GM23338 (cell line): ENCODE measurements at regions not wholly inside any gene's neighbourhood (a gene's known extent, or its start where the extent isn't known, plus 50 kb on each side); places are given as distances from the start of the nearest gene placed in this dataset.

ENCODE experiments used
- ATAC-seq: fragments of 200-7000 bp; cut with Tn5 transposase; 3 replicates; pipeline ENCODE4 v1.9.1; 2020
- DNase-seq: peaks from one replicate; pipeline ENCODE4 v3.0.0-alpha.2; 2015; ENCODE audit warnings: low spot score
- H2AFZ ChIP-seq: fragments of 200-600 bp; sonication (generic); 2 replicates; pipeline ENCODE4 v1.8.0; 2016; ENCODE audit warnings: antibody characterized with exemption, mild to moderate bottlenecking, moderate library complexity
- H3F3A ChIP-seq: fragments of 200-600 bp; sonication (generic); replicated peaks from 2 replicates; pipeline ENCODE4 v1.8.0; 2017; ENCODE audit warnings: antibody characterized with exemption, mixed run types, low read depth
- H3K27ac ChIP-seq: fragments of 200-600 bp; sonication (generic); 2 replicates; pipeline ENCODE4 v1.6.1; 2016; ENCODE audit warnings: low read depth
- H3K27me3 ChIP-seq: fragments of 200-600 bp; sonication (generic); 2 replicates; pipeline ENCODE4 v1.8.0; 2016; ENCODE audit warnings: mild to moderate bottlenecking, mixed run types, moderate library complexity; ENCODE audit not compliant: insufficient read depth
- H3K36me3 ChIP-seq: fragments of 200-600 bp; sonication (generic); 2 replicates; pipeline ENCODE4 v1.8.0; 2016; ENCODE audit warnings: mild to moderate bottlenecking; ENCODE audit not compliant: insufficient read depth
- H3K4me1 ChIP-seq: fragments of 200-600 bp; sonication (generic); 2 replicates; pipeline ENCODE4 v1.8.0; 2016; ENCODE audit warnings: mild to moderate bottlenecking, moderate library complexity; ENCODE audit not compliant: insufficient read depth
- H3K4me2 ChIP-seq: fragments of 200-600 bp; sonication (generic); 2 replicates; pipeline ENCODE4 v1.7.1; 2017; ENCODE audit warnings: mixed run types
- H3K4me3 ChIP-seq: fragments of 200-600 bp; sonication (generic); 2 replicates; pipeline ENCODE4 v1.6.1; 2016; ENCODE audit warnings: mixed run types
- H3K79me2 ChIP-seq: fragments of 200-600 bp; sonication (generic); replicated peaks from 2 replicates; pipeline ENCODE4 v1.8.0; 2017; ENCODE audit warnings: mild to moderate bottlenecking; ENCODE audit not compliant: insufficient read depth
- H3K9me2 ChIP-seq: fragments of 200-600 bp; sonication (generic); 2 replicates; pipeline ENCODE4 v1.8.0; 2017; ENCODE audit not compliant: insufficient read depth
- H4K20me1 ChIP-seq: fragments of 200-600 bp; sonication (generic); replicated peaks from 2 replicates; pipeline ENCODE4 v1.8.0; 2017; ENCODE audit warnings: mild to moderate bottlenecking; ENCODE audit not compliant: insufficient read depth
- H3K27ac Mint-ChIP-seq: 2 replicates; pipeline ENCODE4 v1.8.0; 2020; ENCODE audit warnings: inconsistent platforms, mild to moderate bottlenecking, moderate library complexity, mixed read lengths
- H3K27me3 Mint-ChIP-seq: 3 replicates; pipeline ENCODE4 v1.8.0; 2022; ENCODE audit warnings: low read depth, mild to moderate bottlenecking, moderate library complexity, mixed read lengths, inconsistent platforms; ENCODE audit not compliant: insufficient read depth, poor library complexity
- H3K36me3 Mint-ChIP-seq: 3 replicates; pipeline ENCODE4 v1.8.0; 2021; ENCODE audit warnings: low read depth, mild to moderate bottlenecking, inconsistent platforms, moderate library complexity, mixed read lengths
- H3K4me1 Mint-ChIP-seq: 3 replicates; pipeline ENCODE4 v1.8.0; 2020; ENCODE audit warnings: mild to moderate bottlenecking, inconsistent platforms, mixed read lengths
- H3K4me3 Mint-ChIP-seq: 3 replicates; pipeline ENCODE4 v1.8.0; 2021; ENCODE audit warnings: moderate library complexity, mild to moderate bottlenecking, inconsistent platforms, mixed read lengths
- H3K9me3 Mint-ChIP-seq: 3 replicates; pipeline ENCODE4 v1.8.0; 2020; ENCODE audit warnings: moderate library complexity, mild to moderate bottlenecking, inconsistent platforms, mixed read lengths
- CREB1 ChIP-seq: fragments of 250-450 bp; sonication (Bioruptor Pico); IDR thresholded peaks from 2 replicates; pipeline ENCODE4 v1.5.0; 2020; ENCODE audit warnings: low read depth, mild to moderate bottlenecking, moderate library complexity
- EZH2 ChIP-seq: fragments of 200-600 bp; sonication (generic); IDR thresholded peaks from one replicate; pipeline ENCODE4 v1.8.0; 2017; ENCODE audit warnings: antibody characterized with exemption, mild to moderate bottlenecking, low read depth; ENCODE audit not compliant: unreplicated experiment
- EZH2phosphoT487 ChIP-seq: fragments of 200-600 bp; sonication (generic); IDR thresholded peaks from one replicate; pipeline ENCODE4 v1.8.1; 2018; ENCODE audit warnings: antibody characterized with exemption; ENCODE audit not compliant: unreplicated experiment
- JUNB ChIP-seq: IDR thresholded peaks from one replicate; pipeline ENCODE4 v1.6.1; 2016; ENCODE audit warnings: antibody characterized with exemption; ENCODE audit not compliant: unreplicated experiment
- POLR2AphosphoS5 ChIP-seq: IDR thresholded peaks from 2 replicates; pipeline ENCODE4 v1.6.1; 2016; ENCODE audit warnings: antibody characterized with exemption, low read depth
- STAT1 ChIP-seq: IDR thresholded peaks from one replicate; pipeline ENCODE4 v1.6.1; 2016; ENCODE audit warnings: antibody characterized with exemption; ENCODE audit not compliant: unreplicated experiment
- ZNF114 ChIP-seq: fragments of 250-450 bp; sonication (Bioruptor Pico); IDR thresholded peaks from 2 replicates; pipeline ENCODE4 v1.5.0; 2020; ENCODE audit warnings: mild to moderate bottlenecking, moderate library complexity
- ZNF331 ChIP-seq: fragments of 250-450 bp; sonication (Bioruptor Pico); IDR thresholded peaks from 2 replicates; pipeline ENCODE4 v1.5.0; 2020; ENCODE audit warnings: low read depth, mild to moderate bottlenecking, moderate library complexity
- ZNF462 ChIP-seq: fragments of 250-450 bp; sonication (Bioruptor Pico); IDR thresholded peaks from 2 replicates; pipeline ENCODE4 v1.5.0; 2020; ENCODE audit warnings: mild to moderate bottlenecking, moderate library complexity
- TF ChIP-seq, protein P1 (sequence below): IDR thresholded peaks from 2 replicates; pipeline ENCODE4 v1.6.1; 2016; ENCODE audit warnings: antibody characterized with exemption
- TF ChIP-seq, protein P2 (sequence below), 2 experiments: fragments of 200-600 bp in 1 of 2; sonication (generic) in 1 of 2; conservative IDR thresholded peaks; 2 replicates each; pipeline versions ENCODE4 v1.5.1 to v1.6.1; 2016 to 2017; ENCODE audit warnings: antibody characterized with exemption in 2 of 2, low read depth in 2 of 2, mild to moderate bottlenecking in 2 of 2, moderate library complexity in 1 of 2

DNA sequence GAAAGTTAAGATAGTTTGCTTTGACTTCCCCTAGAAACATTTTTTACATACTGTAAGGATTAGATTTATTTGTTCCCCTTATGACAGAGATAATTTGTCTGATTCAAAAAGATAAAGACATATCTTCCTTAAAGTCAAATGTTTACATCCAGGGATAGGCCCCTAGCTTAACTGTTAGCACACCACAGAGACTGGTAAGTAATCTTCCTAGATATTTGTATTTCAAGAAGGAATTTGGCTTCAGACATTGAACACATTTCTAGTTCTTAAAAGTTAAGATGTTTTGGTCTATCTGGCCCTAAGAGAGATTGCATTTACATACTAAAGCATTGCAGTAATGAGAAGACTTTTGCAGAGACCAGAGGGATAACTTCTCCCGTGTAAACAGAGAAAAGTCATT is 1201.1 kb upstream of the GJE1 start:
- H3K9me2 ChIP-seq = 0 out of 2 replicates have a peak, but pooled peaks cover 4% of the 10 kb centered on the region
- H3K36me3 Mint-ChIP-seq = peaks cover 8% of the 10 kb centered on the region; the same call in 1 of the 3 replicates
- TF ChIP-seq CREB1 (no peak), POLR2AphosphoS5 (no peak), EZH2phosphoT487 (no peak), ZNF114 (CRISPR knock-in tag) (no peak), ZNF331 (CRISPR knock-in tag) (no peak), JUNB (no peak), EZH2 (no peak), ZNF462 (no peak), STAT1 (no peak)
- TF ChIP-seq, protein P1, sequence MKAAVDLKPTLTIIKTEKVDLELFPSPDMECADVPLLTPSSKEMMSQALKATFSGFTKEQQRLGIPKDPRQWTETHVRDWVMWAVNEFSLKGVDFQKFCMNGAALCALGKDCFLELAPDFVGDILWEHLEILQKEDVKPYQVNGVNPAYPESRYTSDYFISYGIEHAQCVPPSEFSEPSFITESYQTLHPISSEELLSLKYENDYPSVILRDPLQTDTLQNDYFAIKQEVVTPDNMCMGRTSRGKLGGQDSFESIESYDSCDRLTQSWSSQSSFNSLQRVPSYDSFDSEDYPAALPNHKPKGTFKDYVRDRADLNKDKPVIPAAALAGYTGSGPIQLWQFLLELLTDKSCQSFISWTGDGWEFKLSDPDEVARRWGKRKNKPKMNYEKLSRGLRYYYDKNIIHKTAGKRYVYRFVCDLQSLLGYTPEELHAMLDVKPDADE = no peak
- TF ChIP-seq, protein P2, sequence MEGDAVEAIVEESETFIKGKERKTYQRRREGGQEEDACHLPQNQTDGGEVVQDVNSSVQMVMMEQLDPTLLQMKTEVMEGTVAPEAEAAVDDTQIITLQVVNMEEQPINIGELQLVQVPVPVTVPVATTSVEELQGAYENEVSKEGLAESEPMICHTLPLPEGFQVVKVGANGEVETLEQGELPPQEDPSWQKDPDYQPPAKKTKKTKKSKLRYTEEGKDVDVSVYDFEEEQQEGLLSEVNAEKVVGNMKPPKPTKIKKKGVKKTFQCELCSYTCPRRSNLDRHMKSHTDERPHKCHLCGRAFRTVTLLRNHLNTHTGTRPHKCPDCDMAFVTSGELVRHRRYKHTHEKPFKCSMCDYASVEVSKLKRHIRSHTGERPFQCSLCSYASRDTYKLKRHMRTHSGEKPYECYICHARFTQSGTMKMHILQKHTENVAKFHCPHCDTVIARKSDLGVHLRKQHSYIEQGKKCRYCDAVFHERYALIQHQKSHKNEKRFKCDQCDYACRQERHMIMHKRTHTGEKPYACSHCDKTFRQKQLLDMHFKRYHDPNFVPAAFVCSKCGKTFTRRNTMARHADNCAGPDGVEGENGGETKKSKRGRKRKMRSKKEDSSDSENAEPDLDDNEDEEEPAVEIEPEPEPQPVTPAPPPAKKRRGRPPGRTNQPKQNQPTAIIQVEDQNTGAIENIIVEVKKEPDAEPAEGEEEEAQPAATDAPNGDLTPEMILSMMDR (conservative IDR thresholded peaks at IDR 0.05; ENCODE audit: low read depth in 2 of 2) = no peak
- H3K36me3 ChIP-seq = no peaks in the 10 kb centered on the region
- no peaks in the 10 kb centered on the region for H3K4me1 Mint-ChIP-seq
- DNase-seq (no peak), ATAC-seq (no peak)
- H3K27ac ChIP-seq = no peak overlapping the region
- H3K4me3 ChIP-seq = no peak overlapping the region
- no peak overlapping the region for H2AFZ ChIP-seq
- no peaks in the 10 kb centered on the region for H3K27me3 Mint-ChIP-seq
- H3K9me3 Mint-ChIP-seq = peaks cover 10% of the 10 kb centered on the region; the same call in 2 of the 3 replicates
- no peaks in the 10 kb centered on the region for H3K4me1 ChIP-seq
- no peak overlapping the region for H3K4me2 ChIP-seq
- H3K27me3 ChIP-seq = no peaks in the 10 kb centered on the region
- H3K79me2 ChIP-seq = no peaks in the 10 kb centered on the region
- H4K20me1 ChIP-seq = no peaks in the 10 kb centered on the region
- H3K4me3 Mint-ChIP-seq = no peak overlapping the region
- no peak overlapping the region for H3K27ac Mint-ChIP-seq
- H3F3A ChIP-seq = no peaks in the 10 kb centered on the region
